Spleen (tissue), 11 donors: ENCODE measurements at regions not wholly inside any gene's neighbourhood (a gene's known extent, or its start where the extent isn't known, plus 50 kb on each side); places are given as distances from the start of the nearest gene placed in this dataset.
A peak's percentile ranks its signal among the peaks of the same experiment; 100 is the strongest.

Source experiments
- DNase-seq: peaks from one replicate; pipeline ENCODE4 v3.0.0-alpha.2; 2020
- H3K27ac ChIP-seq, 8 donors: fragments of 200-600 bp; sonication (generic) in 7 of 8; 1 replicate in 4 of 8; 2 replicates in 4 of 8; pipeline versions ENCODE4 v1.5.0 to v1.8.0; 2016 to 2021; ENCODE audit warnings: inconsistent platforms in 4 of 8, mild to moderate bottlenecking in 4 of 8, moderate library complexity in 1 of 8
- H3K27me3 ChIP-seq, 7 donors: fragments of 200-600 bp; sonication (generic) in 6 of 7; replicated peaks in 1 of 7; 1 replicate in 4 of 7; 2 replicates in 3 of 7; pipeline versions ENCODE4 v1.5.0 to v1.8.0; 2016 to 2021; ENCODE audit warnings: inconsistent platforms in 3 of 7, mild to moderate bottlenecking in 1 of 7
- H3K36me3 ChIP-seq, 6 donors: fragments of 200-600 bp; sonication (generic) in 5 of 6; 1 replicate in 4 of 6; 2 replicates in 2 of 6; pipeline versions ENCODE4 v1.5.0 to v1.8.0; 2016 to 2021; ENCODE audit warnings: inconsistent platforms in 2 of 6
- H3K4me1 ChIP-seq, 6 donors: fragments of 200-600 bp; sonication (generic) in 5 of 6; 1 replicate in 3 of 6; 2 replicates in 3 of 6; pipeline versions ENCODE4 v1.5.0 to v1.8.0; 2016 to 2021; ENCODE audit warnings: inconsistent platforms in 3 of 6
- H3K4me3 ChIP-seq, 8 donors: fragments of 200-600 bp; sonication (generic) in 7 of 8; 1 replicate in 4 of 8; 2 replicates in 4 of 8; pipeline versions ENCODE4 v1.5.0 to v1.8.0; 2016 to 2021; ENCODE audit warnings: inconsistent platforms in 4 of 8, mild to moderate bottlenecking in 4 of 8, moderate library complexity in 2 of 8
- H3K9me3 ChIP-seq, 8 donors: fragments of 200-600 bp; sonication (generic) in 7 of 8; 1 replicate in 4 of 8; 2 replicates in 4 of 8; pipeline versions ENCODE4 v1.5.0 to v1.8.0; 2016 to 2021; ENCODE audit warnings: inconsistent platforms in 4 of 8
- CTCF ChIP-seq, 11 experiments: fragments of 200-600 bp in 7 of 11; fragments of 450-650 bp in 4 of 11; sonication (generic) in 4 of 11; IDR thresholded peaks in 8 of 11; conservative IDR thresholded peaks in 3 of 11; 1 replicate in 7 of 11; 2 replicates in 4 of 11; pipeline versions ENCODE4 v1.4.0 to v1.8.0; 2016 to 2021; ENCODE audit warnings: antibody characterized with exemption in 11 of 11, inconsistent platforms in 4 of 11, mild to moderate bottlenecking in 1 of 11
- POLR2A ChIP-seq, 3 donors: fragments of 450-650 bp; IDR thresholded peaks; one replicate each; pipeline ENCODE4 v1.5.1; 2017; ENCODE audit warnings: antibody characterized with exemption in 3 of 3, mild to moderate bottlenecking in 1 of 3
- POLR2AphosphoS5 ChIP-seq, 3 donors: sonication (generic); formaldehyde crosslinking; IDR thresholded peaks; one replicate each; pipeline ENCODE4 v1.5.1; 2017; ENCODE audit warnings: antibody characterized with exemption in 3 of 3
- WGBS, 5 donors: extraction: QIAGEN DNeasy Blood & Tissue Kit in 3 of 5; methylation state at CpG; one replicate each; pipeline versions ENCODE4 v1.1.5 to v1.1.7; 2013 to 2018; 5-methylcytosine and 5-hydroxymethylcytosine counted together
- intact Hi-C: fragments of 100-400 bp; cut with DNase I; formaldehyde crosslinking; loops from one replicate; pipeline ENCODE4 v1.15.0; 2023; ENCODE audit warnings: low total_unique reads
- donor health status: healthy with polysubstance abuse.
- donor health status: DM: no; HTN: no; CAD: no; lungs with moderate emphysema.
- donor health status: DM: no; HTN: no; CAD: no.
- donor health status: Bipolar disorder and iron deficiency.
- donor health status: healthy.
- donor health status: DM: no; HTN: no; CAD: no.
- donor health status: DM: yes; HTN: yes; CAD: no.

GRCh38 chr2:7419814-7420311 lies 502.7 kb downstream of the RNF144A start:
- no peak overlapping the region for H3K4me3 ChIP-seq
- no peak for DNase-seq

GRCh38 chr2:7420530-7420929 lies 503.3 kb downstream of the RNF144A start:
- intact Hi-C loops = no loop called here
- TF ChIP-seq POLR2A (IDR thresholded peaks at IDR 0.05) (no peak), POLR2AphosphoS5 (IDR thresholded peaks at IDR 0.05) (no peak), CTCF (IDR thresholded peaks at IDR 0.05 in 8 of 11, conservative IDR thresholded peaks at IDR 0.05 in 3 of 11) (no peak)

More at GRCh38 chr2:7419814-7420311, 502.7 kb downstream of the RNF144A start:
- TF ChIP-seq POLR2AphosphoS5 (IDR thresholded peaks at IDR 0.05) (no peak), POLR2A (IDR thresholded peaks at IDR 0.05) (no peak), CTCF (IDR thresholded peaks at IDR 0.05 in 8 of 11, conservative IDR thresholded peaks at IDR 0.05 in 3 of 11) (no peak)
- Histone ChIP-seq H3K27ac (no peak overlapping the region), H3K4me1 (no peaks in the 10 kb centered on the region), H3K27me3 (peaks cover 0 to 5% (median 0%) of the 10 kb centered on the region in 7 donors), H3K9me3 (no peaks in the 10 kb centered on the region), H3K36me3 (no peaks in the 10 kb centered on the region)
- intact Hi-C loops = no loop called here
- WGBS, 5 donors = 56 to 88% (median 69%) methylated on average over 1 of the region's 1 CpG

GRCh38 chr2:7424481-7424880 lies 507.3 kb downstream of the RNF144A start:
- TF ChIP-seq CTCF (IDR thresholded peaks at IDR 0.05 in 8 of 11, conservative IDR thresholded peaks at IDR 0.05 in 3 of 11) = no peak
- TF ChIP-seq POLR2AphosphoS5 (IDR thresholded peaks at IDR 0.05) = no peak
- no peak for TF ChIP-seq POLR2A (IDR thresholded peaks at IDR 0.05)
- peaks cover 0 to 28% (median 0%) of the 10 kb centered on the region in 7 donors for H3K27me3 ChIP-seq
- H3K4me1 ChIP-seq = peaks cover 0 to 26% (median 12%) of the 10 kb centered on the region in 6 donors
- intact Hi-C loops = no loop called here
- DNase-seq = no peak
- H3K27ac ChIP-seq = no peak overlapping the region
- no peaks in the 10 kb centered on the region for H3K36me3 ChIP-seq
- H3K4me3 ChIP-seq = no peak overlapping the region
- 66 to 89% (median 82%) methylated on average over 4 of the region's 4 CpGs for WGBS, 5 donors
- no peaks in the 10 kb centered on the region for H3K9me3 ChIP-seq

More at GRCh38 chr2:7420530-7420929, 503.3 kb downstream of the RNF144A start:
- Histone ChIP-seq H3K4me1 (no peaks in the 10 kb centered on the region), H3K36me3 (no peaks in the 10 kb centered on the region), H3K27me3 (peaks cover 0 to 5% (median 0%) of the 10 kb centered on the region in 7 donors), H3K4me3 (no peak overlapping the region), H3K27ac (no peak overlapping the region), H3K9me3 (no peaks in the 10 kb centered on the region)
- 82 to 90% (median 88%) methylated on average over 6 of the region's 6 CpGs for WGBS, 5 donors
- DNase-seq = no peak

GRCh38 chr2:7427293-7428060 lies 510.3 kb downstream of the RNF144A start:
- Histone ChIP-seq H3K27me3 (peaks cover 0 to 44% (median 0%) of the 10 kb centered on the region in 7 donors), H3K9me3 (peaks cover 0 to under 1% (median 0%) of the 10 kb centered on the region in 8 donors), H3K4me3 (no peak overlapping the region), H3K4me1 (peaks cover 5 to 56% (median 27%) of the 10 kb centered on the region in 6 donors), H3K36me3 (no peaks in the 10 kb centered on the region), H3K27ac (peak overlapping the region in 2 of 8 donors; percentile 3 to 36)
- TF ChIP-seq CTCF (IDR thresholded peaks at IDR 0.05 in 8 of 11, conservative IDR thresholded peaks at IDR 0.05 in 3 of 11) (peak; percentile 50 to 87 (median 78)), POLR2A (IDR thresholded peaks at IDR 0.05) (no peak)
- DNase-seq = no peak
- intact Hi-C loops = loop anchor here (5.0 kb wide), 1 partner anchor 1260 kb away; no protein-coding TSS in a partner anchor
- WGBS, 5 donors = 47 to 53% (median 50%) methylated on average over 8 of the region's 8 CpGs
